Neuronal stem cell (in vitro differentiated cells): ENCODE measurements at regions not wholly inside any gene's neighbourhood (a gene's known extent, or its start where the extent isn't known, plus 50 kb on each side); places are given as distances from the start of the nearest gene placed in this dataset.

Experiments
- DNase-seq: peaks from one replicate; pipeline ENCODE4 v3.0.0-alpha.2; 2013; ENCODE audit warnings: low spot score
- H2AFZ ChIP-seq: one replicate; pipeline ENCODE4 v1.6.1; 2013; ENCODE audit warnings: mild to moderate bottlenecking, low read length, inconsistent platforms
- H2AK5ac ChIP-seq: 2 replicates; pipeline ENCODE4 v1.6.1; 2013; ENCODE audit warnings: low read depth, mild to moderate bottlenecking, inconsistent platforms, low read length, moderate library complexity, mixed read lengths
- H2BK120ac ChIP-seq: 2 replicates; pipeline ENCODE4 v1.6.1; 2013; ENCODE audit warnings: low read depth, mild to moderate bottlenecking, inconsistent platforms, low read length, moderate library complexity, mixed read lengths
- H2BK12ac ChIP-seq: one replicate; pipeline ENCODE4 v1.6.1; 2013; ENCODE audit warnings: low read length, inconsistent platforms
- H2BK15ac ChIP-seq: 2 replicates; pipeline ENCODE4 v1.6.1; 2013; ENCODE audit warnings: mild to moderate bottlenecking, low read length, inconsistent platforms, mixed read lengths
- H2BK5ac ChIP-seq: one replicate; pipeline ENCODE4 v1.6.1; 2013; ENCODE audit warnings: inconsistent platforms, mild to moderate bottlenecking, low read length, moderate library complexity
- H3K14ac ChIP-seq: one replicate; pipeline ENCODE4 v1.6.1; 2013; ENCODE audit warnings: low read length, inconsistent platforms
- H3K18ac ChIP-seq: 2 replicates; pipeline ENCODE4 v1.6.1; 2013; ENCODE audit warnings: low read length, inconsistent platforms
- H3K23ac ChIP-seq: 2 replicates; pipeline ENCODE4 v1.6.1; 2013; ENCODE audit warnings: low read depth, mild to moderate bottlenecking, mixed read lengths, low read length, inconsistent platforms; ENCODE audit not compliant: poor library complexity
- H3K27ac ChIP-seq: replicated peaks from 3 replicates; pipeline ENCODE4 v1.5.1; 2013; ENCODE audit warnings: low read length, inconsistent platforms
- H3K27me3 ChIP-seq, 3 experiments: 2 replicates each; pipeline ENCODE4 v1.6.1; 2013; ENCODE audit warnings: low read length in 3 of 3, mild to moderate bottlenecking in 2 of 3, inconsistent platforms in 1 of 3, low read depth in 1 of 3, mixed read lengths in 1 of 3, moderate library complexity in 1 of 3; ENCODE audit not compliant: control insufficient read depth in 3 of 3, insufficient read depth in 3 of 3
- H3K36me3 ChIP-seq, 2 donors: replicated peaks in 1 of 2; 2 replicates each; pipeline ENCODE4 v1.6.1; 2013; ENCODE audit warnings: low read length in 2 of 2; ENCODE audit not compliant: control insufficient read depth in 2 of 2, insufficient read depth in 2 of 2
- H3K4ac ChIP-seq: 2 replicates; pipeline ENCODE4 v1.6.1; 2013; ENCODE audit warnings: inconsistent platforms, mild to moderate bottlenecking, low read length, moderate library complexity
- H3K4me1 ChIP-seq, 2 donors: 1 replicate in 1 of 2; 2 replicates in 1 of 2; pipeline ENCODE4 v1.6.1; 2013; ENCODE audit warnings: low read length in 2 of 2, low read depth in 1 of 2; ENCODE audit not compliant: control insufficient read depth in 2 of 2, insufficient read depth in 1 of 2
- H3K4me2 ChIP-seq: one replicate; pipeline ENCODE4 v1.6.1; 2013; ENCODE audit warnings: mild to moderate bottlenecking, low read length, inconsistent platforms; ENCODE audit not compliant: insufficient read depth, poor library complexity, severe bottlenecking
- H3K4me3 ChIP-seq, 2 donors: 2 replicates each; pipeline ENCODE4 v1.5.1; 2013; ENCODE audit warnings: low read length in 2 of 2, mild to moderate bottlenecking in 2 of 2, inconsistent platforms in 1 of 2, moderate library complexity in 1 of 2
- H3K79me1 ChIP-seq: one replicate; pipeline ENCODE4 v1.6.1; 2013; ENCODE audit warnings: low read depth, mild to moderate bottlenecking, inconsistent platforms, low read length, moderate library complexity
- H3K9ac ChIP-seq: one replicate; pipeline ENCODE4 v1.6.1; 2013; ENCODE audit warnings: mild to moderate bottlenecking, low read depth, low read length, inconsistent platforms; ENCODE audit not compliant: poor library complexity
- H3K9me3 ChIP-seq, 2 donors: replicated peaks in 1 of 2; 2 replicates each; pipeline versions ENCODE3 to v1.6.1; 2013; ENCODE audit warnings: low read length in 2 of 2, mild to moderate bottlenecking in 2 of 2, inconsistent platforms in 1 of 2, low read depth in 1 of 2, mixed read lengths in 1 of 2, moderate library complexity in 1 of 2; ENCODE audit not compliant: control insufficient read depth in 2 of 2, insufficient read depth in 1 of 2
- H4K8ac ChIP-seq: one replicate; pipeline ENCODE4 v1.6.1; 2013; ENCODE audit warnings: low read depth, mild to moderate bottlenecking, inconsistent platforms, low read length, moderate library complexity
- H4K91ac ChIP-seq: one replicate; pipeline ENCODE4 v1.6.1; 2013; ENCODE audit warnings: low read length, low read depth, mild to moderate bottlenecking, inconsistent platforms; ENCODE audit not compliant: poor library complexity
- WGBS, 2 donors: extraction: QIAGEN DNeasy Blood & Tissue Kit; methylation state at CpG; one replicate each; pipeline ENCODE4 v1.1.7; 2013; ENCODE audit warnings: missing lambda C conversion rate in 2 of 2, mixed read lengths in 1 of 2; ENCODE audit not compliant: insufficient read length in 2 of 2, insufficient replicate concordance in 1 of 2; ENCODE audit errors: extremely low coverage in 2 of 2; 5-methylcytosine and 5-hydroxymethylcytosine counted together

- no peak overlapping the region for H3K18ac ChIP-seq
These were observed 65.1 kb upstream of the TNRC6B start for GRCh38 chr22:40112595-40112994.

GRCh38 chr22:40113696-40114095 is 64.0 kb upstream of the TNRC6B start:
- H3K14ac ChIP-seq = no peak overlapping the region
- no peaks in the 10 kb centered on the region for H3K36me3 ChIP-seq
- no peak overlapping the region for H3K9ac ChIP-seq
- no peak overlapping the region for H4K91ac ChIP-seq
- no peaks in the 10 kb centered on the region for H3K9me3 ChIP-seq
- no CpG with 5 or more reads among the region's 2 CpGs for WGBS, 2 donors
- H3K4ac ChIP-seq = no peak overlapping the region
- no peaks in the 10 kb centered on the region for H3K27me3 ChIP-seq
- H2BK5ac ChIP-seq = no peak overlapping the region
- DNase-seq = no peak
- H3K18ac ChIP-seq = no peak overlapping the region
- no peak overlapping the region for H3K4me2 ChIP-seq
- peaks cover 0 to 5% of the 10 kb centered on the region in 2 donors for H3K4me1 ChIP-seq
- no peak overlapping the region for H3K23ac ChIP-seq
- no peak overlapping the region for H3K27ac ChIP-seq
- H2BK12ac ChIP-seq = no peak overlapping the region
- no peak overlapping the region for H2BK15ac ChIP-seq
- H2AK5ac ChIP-seq = no peak overlapping the region
- H3K79me1 ChIP-seq = peaks cover 2% of the 10 kb centered on the region
- H4K8ac ChIP-seq = no peak overlapping the region
- no peak overlapping the region for H2AFZ ChIP-seq
- no peak overlapping the region for H2BK120ac ChIP-seq
- H3K4me3 ChIP-seq = no peak overlapping the region

More at GRCh38 chr22:40112595-40112994, 65.1 kb upstream of the TNRC6B start:
- H3K27me3 ChIP-seq = no peaks in the 10 kb centered on the region
- peaks cover 2% of the 10 kb centered on the region for H3K79me1 ChIP-seq
- H3K27ac ChIP-seq = no peak overlapping the region
- H3K4ac ChIP-seq = no peak overlapping the region
- no peak overlapping the region for H3K23ac ChIP-seq
- DNase-seq = no peak
- no peaks in the 10 kb centered on the region for H3K36me3 ChIP-seq
- no peak overlapping the region for H3K9ac ChIP-seq
- no peak overlapping the region for H2BK5ac ChIP-seq
- WGBS, 2 donors = no CpG with 5 or more reads among the region's 3 CpGs
- H4K91ac ChIP-seq = no peak overlapping the region
- no peak overlapping the region for H2BK12ac ChIP-seq
- H2BK120ac ChIP-seq = no peak overlapping the region
- H2AFZ ChIP-seq = no peak overlapping the region
- no peak overlapping the region for H4K8ac ChIP-seq
- H3K4me1 ChIP-seq = peaks cover 0 to 5% of the 10 kb centered on the region in 2 donors
- H3K4me2 ChIP-seq = no peak overlapping the region
- H3K9me3 ChIP-seq = no peaks in the 10 kb centered on the region
- H3K14ac ChIP-seq = no peak overlapping the region
- H2AK5ac ChIP-seq = no peak overlapping the region
- H2BK15ac ChIP-seq = no peak overlapping the region
- H3K4me3 ChIP-seq = no peak overlapping the region

- no CpG with 5 or more reads among the region's 6 CpGs for WGBS, 2 donors
- no peak overlapping the region for H3K4me2 ChIP-seq
- H4K8ac ChIP-seq = no peak overlapping the region
- no peak overlapping the region for H2BK12ac ChIP-seq
- no peak overlapping the region for H3K23ac ChIP-seq
- no peak overlapping the region for H3K4me3 ChIP-seq
- DNase-seq = no peak
- H3K9ac ChIP-seq = no peak overlapping the region
- H3K4me1 ChIP-seq = peaks cover 0 to 5% of the 10 kb centered on the region in 2 donors
- H3K4ac ChIP-seq = no peak overlapping the region
- no peak overlapping the region for H3K18ac ChIP-seq
- H3K27ac ChIP-seq = no peak overlapping the region
- H3K27me3 ChIP-seq = no peaks in the 10 kb centered on the region
- no peak overlapping the region for H2BK5ac ChIP-seq
- peaks cover 2% of the 10 kb centered on the region for H3K79me1 ChIP-seq
- H2BK15ac ChIP-seq = no peak overlapping the region
- no peak overlapping the region for H4K91ac ChIP-seq
- no peaks in the 10 kb centered on the region for H3K9me3 ChIP-seq
- no peaks in the 10 kb centered on the region for H3K36me3 ChIP-seq
- no peak overlapping the region for H3K14ac ChIP-seq
- H2BK120ac ChIP-seq = no peak overlapping the region
- H2AFZ ChIP-seq = no peak overlapping the region
- H2AK5ac ChIP-seq = no peak overlapping the region
These were observed 63.3 kb upstream of the TNRC6B start for GRCh38 chr22:40114411-40114810.

- DNase-seq = no peak
- Histone ChIP-seq H3K9ac (no peak overlapping the region), H2AFZ (no peak overlapping the region)
These were observed 61.1 kb upstream of the TNRC6B start for GRCh38 chr22:40116496-40117200.

More at GRCh38 chr22:40116496-40117200, 61.1 kb upstream of the TNRC6B start:
- Histone ChIP-seq H3K14ac (no peak overlapping the region), H3K4me3 (no peak overlapping the region), H3K4me1 (peaks cover 6 to 14% of the 10 kb centered on the region in 2 donors), H2BK12ac (no peak overlapping the region), H3K79me1 (peaks cover 2% of the 10 kb centered on the region), H3K4me2 (no peak overlapping the region), H3K9me3 (no peaks in the 10 kb centered on the region), H2AK5ac (no peak overlapping the region), H3K36me3 (no peaks in the 10 kb centered on the region), H4K8ac (no peak overlapping the region), H3K27me3 (no peaks in the 10 kb centered on the region), H3K4ac (no peak overlapping the region), H2BK120ac (no peak overlapping the region), H3K27ac (no peak overlapping the region), H3K18ac (no peak overlapping the region), H2BK5ac (no peak overlapping the region), H3K23ac (no peak overlapping the region), H2BK15ac (no peak overlapping the region), H4K91ac (no peak overlapping the region)
- WGBS, 2 donors = no CpG with 5 or more reads among the region's 4 CpGs
